OCI-LY7 (cell line): ENCODE measurements at regions not wholly inside any gene's neighbourhood (a gene's known extent, or its start where the extent isn't known, plus 50 kb on each side); places are given as distances from the start of the nearest gene placed in this dataset.

ENCODE experiments used
- CTCF ChIP-seq: fragments of 200-600 bp; sonication (generic); conservative IDR thresholded peaks from 2 replicates; pipeline ENCODE4 v1.5.1; 2014; ENCODE audit warnings: mild to moderate bottlenecking, antibody characterized with exemption, low read length, moderate library complexity, mixed read lengths
- EZH2phosphoT487 ChIP-seq: fragments of 200-600 bp; sonication (generic); IDR thresholded peaks from 2 replicates; pipeline ENCODE4 v1.6.1; 2018; ENCODE audit warnings: low read depth, borderline replicate concordance, mild to moderate bottlenecking, mixed run types, antibody characterized with exemption, low read length, moderate library complexity, mixed read lengths

GRCh38 chr2:152875701-152876695 lies 157.6 kb downstream of the ARL6IP6 start:
- no peak for TF ChIP-seq CTCF
- TF ChIP-seq EZH2phosphoT487: no peak
